ENCODE measurements at regions not wholly inside any gene's neighbourhood (a gene's known extent, or its start where the extent isn't known, plus 50 kb on each side); places are given as distances from the start of the nearest gene placed in this dataset.
"Not testable (repeated sequence)": the region's sequence is repeated elsewhere in the genome, so short reads cannot be mapped to it uniquely, and the experiment has no call there.

- ATAC-seq (replicated peaks in 1 of 2); H3K27ac Mint-ChIP-seq: not testable (repeated sequence)
These were observed 378.3 kb upstream of the PIK3R1 start for GRCh38 chr5:67837225-67837624.

GRCh38 chr5:67836496-67836895, 379.1 kb upstream of the PIK3R1 start:
- not testable (repeated sequence) for H3K36me3 Mint-ChIP-seq (ENCODE audit: insufficient read depth in 2 of 2); ATAC-seq (replicated peaks in 1 of 2); H3K4me1 Mint-ChIP-seq (ENCODE audit: low read depth); H3K27ac Mint-ChIP-seq; H3K4me3 Mint-ChIP-seq; H3K9me3 Mint-ChIP-seq; DNase-seq
- H3K27me3 Mint-ChIP-seq (ENCODE audit: low read depth), result peaks cover 11% of the 10 kb centered on the region

More at GRCh38 chr5:67837225-67837624, 378.3 kb upstream of the PIK3R1 start:
- not testable (repeated sequence) for H3K36me3 Mint-ChIP-seq (ENCODE audit: insufficient read depth in 2 of 2); H3K4me1 Mint-ChIP-seq (ENCODE audit: low read depth); H3K9me3 Mint-ChIP-seq; H3K4me3 Mint-ChIP-seq; DNase-seq
- peaks cover 10% of the 10 kb centered on the region for H3K27me3 Mint-ChIP-seq (ENCODE audit: low read depth)

- H3K4me3 Mint-ChIP-seq, result no peak overlapping the region
- no peaks in the 10 kb centered on the region for H3K9me3 Mint-ChIP-seq
- peaks cover 8% of the 10 kb centered on the region for H3K27me3 Mint-ChIP-seq (ENCODE audit: low read depth)
- no peaks in the 10 kb centered on the region for H3K4me1 Mint-ChIP-seq (ENCODE audit: low read depth)
- H3K36me3 Mint-ChIP-seq (ENCODE audit: insufficient read depth in 2 of 2), result no peaks in the 10 kb centered on the region
- DNase-seq, result no peak
- no peak overlapping the region for H3K27ac Mint-ChIP-seq
- ATAC-seq (replicated peaks in 1 of 2), result no peak
These were observed 384.5 kb upstream of the PIK3R1 start for GRCh38 chr5:67831048-67831447.

GRCh38 chr5:67827541-67827940, 388.0 kb upstream of the PIK3R1 start:
- H3K4me1 Mint-ChIP-seq (ENCODE audit: low read depth), result no peaks in the 10 kb centered on the region
- peaks cover 6% of the 10 kb centered on the region for H3K27me3 Mint-ChIP-seq (ENCODE audit: low read depth)
- DNase-seq (no peak), ATAC-seq (replicated peaks in 1 of 2) (no peak)
- no peak overlapping the region for H3K27ac Mint-ChIP-seq
- H3K4me3 Mint-ChIP-seq, result no peak overlapping the region
- peaks cover 0 to 2% of the 10 kb centered on the region in 2 donors for H3K9me3 Mint-ChIP-seq
- no peaks in the 10 kb centered on the region for H3K36me3 Mint-ChIP-seq (ENCODE audit: insufficient read depth in 2 of 2)

- no peaks in the 10 kb centered on the region for H3K36me3 Mint-ChIP-seq (ENCODE audit: insufficient read depth in 2 of 2)
- H3K27ac Mint-ChIP-seq, result no peak overlapping the region
- H3K4me1 Mint-ChIP-seq (ENCODE audit: low read depth), result no peaks in the 10 kb centered on the region
- peaks cover under 1 to 2% of the 10 kb centered on the region in 2 donors for H3K9me3 Mint-ChIP-seq
- ATAC-seq (replicated peaks in 1 of 2) (no peak), DNase-seq (no peak)
- no peaks in the 10 kb centered on the region for H3K27me3 Mint-ChIP-seq (ENCODE audit: low read depth)
- H3K4me3 Mint-ChIP-seq, result no peak overlapping the region
These were observed 390.7 kb upstream of the PIK3R1 start for GRCh38 chr5:67824852-67825251.

- no peak overlapping the region for H3K4me3 Mint-ChIP-seq
- peaks cover 0 to 2% of the 10 kb centered on the region in 2 donors for H3K36me3 Mint-ChIP-seq (ENCODE audit: insufficient read depth in 2 of 2)
- peaks cover under 1 to 2% of the 10 kb centered on the region in 2 donors for H3K9me3 Mint-ChIP-seq
- H3K27ac Mint-ChIP-seq, result no peak overlapping the region
- H3K27me3 Mint-ChIP-seq (ENCODE audit: low read depth), result peaks cover 8% of the 10 kb centered on the region
- H3K4me1 Mint-ChIP-seq (ENCODE audit: low read depth), result no peaks in the 10 kb centered on the region
- DNase-seq, result no peak
- no peak for ATAC-seq (replicated peaks in 1 of 2)
These were observed 397.9 kb upstream of the PIK3R1 start for GRCh38 chr5:67817652-67818051.

- peaks cover 8% of the 10 kb centered on the region for H3K27me3 Mint-ChIP-seq (ENCODE audit: low read depth)
- no peak overlapping the region for H3K27ac Mint-ChIP-seq
- ATAC-seq (replicated peaks in 1 of 2) (no peak), DNase-seq (no peak)
- H3K9me3 Mint-ChIP-seq, result peaks cover 2 to 4% of the 10 kb centered on the region in 2 donors
- no peak overlapping the region for H3K4me3 Mint-ChIP-seq
- no peaks in the 10 kb centered on the region for H3K4me1 Mint-ChIP-seq (ENCODE audit: low read depth)
- H3K36me3 Mint-ChIP-seq (ENCODE audit: insufficient read depth in 2 of 2), result peaks cover 0 to 2% of the 10 kb centered on the region in 2 donors
These were observed 399.1 kb upstream of the PIK3R1 start for GRCh38 chr5:67816456-67816855.

GRCh38 chr5:67815455-67816391, 399.8 kb upstream of the PIK3R1 start:
- H3K27ac Mint-ChIP-seq, result no peak overlapping the region
- peaks cover 2 to 4% of the 10 kb centered on the region in 2 donors for H3K9me3 Mint-ChIP-seq
- no peaks in the 10 kb centered on the region for H3K4me1 Mint-ChIP-seq (ENCODE audit: low read depth)
- no peak for ATAC-seq (replicated peaks in 1 of 2)
- H3K27me3 Mint-ChIP-seq (ENCODE audit: low read depth), result peaks cover 8% of the 10 kb centered on the region
- H3K4me3 Mint-ChIP-seq, result no peak overlapping the region
- no peak for DNase-seq
- peaks cover 0 to 2% of the 10 kb centered on the region in 2 donors for H3K36me3 Mint-ChIP-seq (ENCODE audit: insufficient read depth in 2 of 2)

GRCh38 chr5:67814569-67815311, 400.8 kb upstream of the PIK3R1 start:
- ATAC-seq (replicated peaks in 1 of 2), result no peak
- Mint-ChIP-seq H3K36me3 (ENCODE audit: insufficient read depth in 2 of 2) (peaks cover 0 to 2% of the 10 kb centered on the region in 2 donors), H3K9me3 (peaks cover 0 to 4% of the 10 kb centered on the region in 2 donors), H3K27ac (no peak overlapping the region), H3K27me3 (ENCODE audit: low read depth) (peaks cover 8% of the 10 kb centered on the region), H3K4me3 (no peak overlapping the region), H3K4me1 (ENCODE audit: low read depth) (no peaks in the 10 kb centered on the region)
- no peak for DNase-seq

GRCh38 chr5:67813877-67814539, 401.5 kb upstream of the PIK3R1 start:
- H3K27ac Mint-ChIP-seq, result no peak overlapping the region
- H3K36me3 Mint-ChIP-seq (ENCODE audit: insufficient read depth in 2 of 2), result peaks cover 0 to 2% of the 10 kb centered on the region in 2 donors
- peaks cover 0 to 4% of the 10 kb centered on the region in 2 donors for H3K9me3 Mint-ChIP-seq
- no peaks in the 10 kb centered on the region for H3K4me1 Mint-ChIP-seq (ENCODE audit: low read depth)
- DNase-seq, result no peak
- H3K4me3 Mint-ChIP-seq, result no peak overlapping the region
- no peak for ATAC-seq (replicated peaks in 1 of 2)
- H3K27me3 Mint-ChIP-seq (ENCODE audit: low read depth), result peaks cover 8% of the 10 kb centered on the region

GRCh38 chr5:67809589-67809988, 406.0 kb upstream of the PIK3R1 start:
- H3K27ac Mint-ChIP-seq, result no peak overlapping the region
- DNase-seq, result no peak
- H3K36me3 Mint-ChIP-seq (ENCODE audit: insufficient read depth in 2 of 2), result no peaks in the 10 kb centered on the region
- ATAC-seq (replicated peaks in 1 of 2), result no peak
- no peak overlapping the region for H3K4me3 Mint-ChIP-seq
- H3K9me3 Mint-ChIP-seq, result peaks cover 0 to 4% of the 10 kb centered on the region in 2 donors
- no peaks in the 10 kb centered on the region for H3K4me1 Mint-ChIP-seq (ENCODE audit: low read depth)
- H3K27me3 Mint-ChIP-seq (ENCODE audit: low read depth), result peaks cover 8% of the 10 kb centered on the region

- H3K4me1 Mint-ChIP-seq (ENCODE audit: low read depth), result no peaks in the 10 kb centered on the region
These were observed 407.2 kb upstream of the PIK3R1 start for GRCh38 chr5:67808340-67808739.

GRCh38 chr5:67807439-67807888, 408.1 kb upstream of the PIK3R1 start:
- Mint-ChIP-seq H3K9me3 (peaks cover 0 to 2% of the 10 kb centered on the region in 2 donors), H3K27me3 (ENCODE audit: low read depth) (no peaks in the 10 kb centered on the region), H3K27ac (no peak overlapping the region), H3K36me3 (ENCODE audit: insufficient read depth in 2 of 2) (no peaks in the 10 kb centered on the region), H3K4me3 (no peak overlapping the region), H3K4me1 (ENCODE audit: low read depth) (no peaks in the 10 kb centered on the region)
- DNase-seq (no peak), ATAC-seq (replicated peaks in 1 of 2) (no peak)

More at GRCh38 chr5:67808340-67808739, 407.2 kb upstream of the PIK3R1 start:
- DNase-seq (no peak), ATAC-seq (replicated peaks in 1 of 2) (no peak)
- H3K27ac Mint-ChIP-seq, result no peak overlapping the region
- no peaks in the 10 kb centered on the region for H3K27me3 Mint-ChIP-seq (ENCODE audit: low read depth)
- H3K36me3 Mint-ChIP-seq (ENCODE audit: insufficient read depth in 2 of 2), result no peaks in the 10 kb centered on the region
- H3K9me3 Mint-ChIP-seq, result peaks cover 0 to 4% of the 10 kb centered on the region in 2 donors
- no peak overlapping the region for H3K4me3 Mint-ChIP-seq

Data from activated T-cell treated with anti-CD3 and anti-CD28 coated beads, Interleukin-2, amount 50 U/mL, for 72 hours (primary cell).